Thoracic aorta (tissue), 2 donors: ENCODE measurements at regions not wholly inside any gene's neighbourhood (a gene's known extent, or its start where the extent isn't known, plus 50 kb on each side); places are given as distances from the start of the nearest gene placed in this dataset.

ENCODE experiments used
- ATAC-seq: fragments of 150-250 bp; one replicate; pipeline ENCODE4 v1.8.0; 2017; ENCODE audit warnings: low read depth; ENCODE audit not compliant: insufficient number of reproducible peaks, low FRiP score
- DNase-seq: peaks from one replicate; pipeline ENCODE4 v3.0.0-alpha.2; 2020; ENCODE audit warnings: low spot score
- H3K27ac ChIP-seq, 2 donors: fragments of 200-600 bp; sonication (generic); 1 replicate in 1 of 2; 2 replicates in 1 of 2; pipeline ENCODE4 v1.5.1; 2016; ENCODE audit warnings: mild to moderate bottlenecking in 2 of 2, moderate library complexity in 2 of 2
- H3K27me3 ChIP-seq: fragments of 200-600 bp; sonication (generic); replicated peaks from 2 replicates; pipeline ENCODE4 v1.6.0; 2016; ENCODE audit warnings: mild to moderate bottlenecking; ENCODE audit not compliant: insufficient read depth
- H3K36me3 ChIP-seq: fragments of 200-600 bp; sonication (generic); one replicate; pipeline ENCODE4 v1.5.1; 2016
- H3K4me1 ChIP-seq, 2 donors: fragments of 200-600 bp; sonication (generic); 1 replicate in 1 of 2; 2 replicates in 1 of 2; pipeline versions ENCODE4 v1.5.1 to v1.6.0; 2016; ENCODE audit warnings: low read depth in 2 of 2, mild to moderate bottlenecking in 1 of 2; ENCODE audit not compliant: control insufficient read depth in 1 of 2
- H3K4me3 ChIP-seq: fragments of 200-600 bp; sonication (generic); 2 replicates; pipeline ENCODE4 v1.5.1; 2016; ENCODE audit warnings: mild to moderate bottlenecking
- H3K9me3 ChIP-seq: fragments of 200-600 bp; sonication (generic); 2 replicates; pipeline ENCODE4 v1.5.1; 2016
- CTCF ChIP-seq: fragments of 200-600 bp; sonication (generic); IDR thresholded peaks from one replicate; pipeline ENCODE4 v1.5.1; 2019; ENCODE audit warnings: antibody characterized with exemption

- Histone ChIP-seq H3K4me3 (no peak overlapping the region), H3K27ac (no peak overlapping the region), H3K27me3 (no peaks in the 10 kb centered on the region), H3K4me1 (peaks cover 2 to 4% of the 10 kb centered on the region in 2 donors), H3K9me3 (no peaks in the 10 kb centered on the region), H3K36me3 (no peaks in the 10 kb centered on the region)
- no peak for TF ChIP-seq CTCF
- no peak for DNase-seq
- no peak for ATAC-seq
Observed at GRCh38 chr9:3760031-3760430, 234.2 kb upstream of the RFX3 start.

GRCh38 chr9:3758816-3759576 is 233.2 kb upstream of the RFX3 start:
- DNase-seq (no peak), ATAC-seq (no peak)
- H3K9me3 ChIP-seq = no peaks in the 10 kb centered on the region
- no peaks in the 10 kb centered on the region for H3K27me3 ChIP-seq
- H3K27ac ChIP-seq = no peak overlapping the region
- no peak for TF ChIP-seq CTCF
- H3K4me1 ChIP-seq = peaks cover 2 to 4% of the 10 kb centered on the region in 2 donors
- no peaks in the 10 kb centered on the region for H3K36me3 ChIP-seq
- no peak overlapping the region for H3K4me3 ChIP-seq

GRCh38 chr9:3756071-3756470 is 230.3 kb upstream of the RFX3 start:
- Histone ChIP-seq H3K4me1 (peaks cover 12 to 15% of the 10 kb centered on the region in 2 donors), H3K27ac (no peak overlapping the region), H3K9me3 (no peaks in the 10 kb centered on the region), H3K27me3 (no peaks in the 10 kb centered on the region), H3K4me3 (no peak overlapping the region), H3K36me3 (no peaks in the 10 kb centered on the region)
- no peak for TF ChIP-seq CTCF
- ATAC-seq = no peak
- no peak for DNase-seq

- H3K36me3 ChIP-seq = no peaks in the 10 kb centered on the region
- peaks cover 15 to 17% of the 10 kb centered on the region in 2 donors for H3K4me1 ChIP-seq
- ATAC-seq (no peak), DNase-seq (no peak)
- no peaks in the 10 kb centered on the region for H3K27me3 ChIP-seq
- H3K9me3 ChIP-seq = no peaks in the 10 kb centered on the region
- no peak overlapping the region for H3K4me3 ChIP-seq
- TF ChIP-seq CTCF = no peak
- peak overlapping the region; percentile 46 to 49 for H3K27ac ChIP-seq
Observed at GRCh38 chr9:3751125-3751758, 225.4 kb upstream of the RFX3 start.

GRCh38 chr9:3750321-3750720 is 224.5 kb upstream of the RFX3 start:
- Histone ChIP-seq H3K4me1 (peaks cover 18 to 21% of the 10 kb centered on the region in 2 donors), H3K4me3 (no peak overlapping the region), H3K27me3 (no peaks in the 10 kb centered on the region), H3K36me3 (no peaks in the 10 kb centered on the region), H3K27ac (peak overlapping the region; percentile 46 to 49), H3K9me3 (no peaks in the 10 kb centered on the region)
- ATAC-seq (no peak), DNase-seq (no peak)
- TF ChIP-seq CTCF = no peak
